HG02571 (cell line): ENCODE measurements at regions not wholly inside any gene's neighbourhood (a gene's known extent, or its start where the extent isn't known, plus 50 kb on each side); places are given as distances from the start of the nearest gene placed in this dataset.

Source experiments
- ATAC-seq: cut with Tn5 transposase; IDR thresholded peaks from one replicate; pipeline ENCODE4 v1.9.1; 2021; ENCODE audit warnings: mild to moderate bottlenecking, moderate library complexity; ENCODE audit not compliant: unreplicated experiment

GRCh38 chr2:145021962-145022665 lies 502.2 kb upstream of the ZEB2 start:
- no peak for ATAC-seq

DNA sequence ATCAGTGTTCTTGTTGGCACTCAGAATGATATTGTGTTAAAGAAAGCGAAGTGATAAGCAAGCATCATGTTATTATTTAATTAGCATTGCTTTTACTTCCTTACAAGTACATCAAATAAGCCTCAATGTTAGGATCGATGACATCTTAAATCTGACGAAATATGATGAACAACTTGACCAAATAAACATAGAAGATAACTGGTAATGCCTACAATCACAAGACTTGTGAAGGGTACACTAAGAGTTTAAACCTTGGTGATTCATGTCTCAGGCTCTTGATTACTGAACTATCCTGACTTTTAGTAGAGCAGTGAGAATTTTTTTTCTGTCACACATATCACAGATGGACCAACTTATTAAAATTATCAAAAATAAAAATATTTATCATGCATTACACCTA lies 500.8 kb upstream of the ZEB2 start:
- ATAC-seq, result no peak

GRCh38 chr2:145020139-145020538 lies 500.2 kb upstream of the ZEB2 start:
- no peak for ATAC-seq

DNA sequence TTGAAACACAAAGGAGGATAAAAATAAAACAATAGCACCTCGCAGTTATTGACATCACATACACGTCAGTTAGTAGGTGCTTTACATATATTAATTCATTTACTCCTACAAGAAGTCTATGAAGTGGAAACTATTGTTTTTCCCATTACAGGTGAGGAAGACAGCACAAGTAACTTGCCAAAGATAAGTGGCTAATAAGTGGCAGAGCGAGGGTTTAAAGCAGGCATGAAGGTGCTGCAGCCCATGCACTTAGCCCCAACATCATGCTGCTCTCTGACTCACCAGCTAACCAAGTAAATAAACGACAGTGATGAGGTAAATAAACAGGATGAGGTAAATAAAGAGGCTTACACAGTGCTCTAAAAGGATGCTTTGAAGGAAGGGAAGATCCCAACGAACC lies 498.6 kb upstream of the ZEB2 start:
- no peak for ATAC-seq

DNA sequence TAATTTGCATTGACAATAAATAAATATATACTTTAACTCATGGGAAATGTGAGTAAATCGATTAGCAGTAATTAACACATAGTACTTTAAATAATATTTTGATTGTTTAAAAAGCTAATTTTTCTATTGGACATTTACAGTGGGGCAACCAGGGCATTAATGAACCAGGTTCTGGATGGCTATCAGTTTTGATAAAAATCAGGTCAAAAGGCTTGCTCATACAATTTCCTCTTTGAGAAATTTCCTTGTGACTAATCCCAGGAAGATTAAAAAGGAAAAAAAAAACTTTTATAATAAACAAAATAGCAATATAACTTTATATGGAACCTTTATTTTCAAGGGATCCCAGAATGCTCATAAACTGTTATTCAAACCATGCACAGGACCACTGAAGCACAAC lies 497.2 kb upstream of the ZEB2 start:
- ATAC-seq, result no peak

- ATAC-seq, result no peak
Measured at GRCh38 chr2:145016711-145017110, 496.8 kb upstream of the ZEB2 start.

- no peak for ATAC-seq
Measured at GRCh38 chr2:145015561-145015960, 495.6 kb upstream of the ZEB2 start.

GRCh38 chr2:145012806-145013205 lies 492.9 kb upstream of the ZEB2 start:
- ATAC-seq, result no peak

DNA sequence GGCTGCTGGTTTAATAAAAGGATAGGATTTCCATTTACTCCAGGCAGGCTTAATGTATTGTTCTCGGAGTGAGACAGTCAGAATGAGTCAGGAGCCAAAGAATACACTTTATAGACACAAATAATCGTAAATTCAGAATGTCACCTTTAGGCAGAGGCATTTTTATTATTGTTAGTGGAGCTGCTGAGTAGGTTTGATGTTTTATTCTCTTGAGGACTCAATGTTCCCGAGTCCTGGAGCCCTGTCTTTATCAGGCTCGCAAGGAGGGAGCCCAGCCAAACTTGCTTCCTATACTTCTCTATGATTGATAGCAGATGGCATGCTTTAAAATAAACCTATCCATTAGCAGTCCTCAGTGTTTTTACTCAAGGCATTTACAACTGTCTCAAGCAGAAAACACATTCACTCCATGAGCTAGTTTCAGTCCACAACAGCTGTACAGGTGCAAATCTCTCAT lies 492.3 kb upstream of the ZEB2 start:
- no peak for ATAC-seq

- ATAC-seq, result no peak
Measured at GRCh38 chr2:145010635-145011034, 490.7 kb upstream of the ZEB2 start.

GRCh38 chr2:145007960-145008263 lies 488.0 kb upstream of the ZEB2 start:
- ATAC-seq, result no peak

- ATAC-seq, result no peak
Measured at GRCh38 chr2:145007093-145007959, 487.4 kb upstream of the ZEB2 start.

DNA sequence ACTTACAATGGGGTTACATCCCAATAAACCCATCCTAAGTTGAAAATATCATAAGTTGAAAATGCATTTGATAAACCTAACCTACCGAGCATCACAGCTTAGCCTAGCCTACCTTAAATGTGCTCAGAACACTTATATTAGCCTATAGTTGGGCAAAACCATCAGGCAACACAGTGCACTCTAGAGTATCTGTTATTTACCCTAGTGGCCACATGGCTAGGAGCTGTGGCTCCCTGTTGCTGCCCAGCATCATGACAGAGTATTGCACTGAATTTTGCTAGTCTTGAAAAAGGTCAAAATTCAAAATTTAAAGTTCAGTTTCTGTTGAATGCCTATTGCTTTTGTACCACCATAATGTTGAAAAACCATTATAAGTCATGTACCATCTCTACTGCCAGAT lies 482.7 kb upstream of the ZEB2 start:
- no peak for ATAC-seq

DNA sequence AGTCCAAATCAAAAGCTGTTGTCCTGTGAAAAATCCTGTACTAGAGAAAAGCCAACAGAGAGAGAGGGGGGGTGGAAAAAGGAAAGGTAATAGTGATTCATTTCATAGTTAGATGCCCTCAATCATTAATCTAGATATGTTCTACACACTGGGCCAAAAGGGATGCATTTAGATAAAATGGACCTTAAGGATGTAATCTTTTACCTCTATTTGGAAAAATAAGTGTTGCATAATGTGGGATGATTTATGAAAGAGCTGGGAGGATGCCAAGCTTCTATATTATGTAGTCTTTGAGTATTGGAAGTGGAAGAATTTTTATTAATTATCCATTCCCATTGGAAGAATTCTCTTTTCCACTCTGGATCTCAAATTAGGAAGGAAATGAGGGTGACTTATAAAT lies 480.5 kb upstream of the ZEB2 start:
- ATAC-seq, result no peak

DNA sequence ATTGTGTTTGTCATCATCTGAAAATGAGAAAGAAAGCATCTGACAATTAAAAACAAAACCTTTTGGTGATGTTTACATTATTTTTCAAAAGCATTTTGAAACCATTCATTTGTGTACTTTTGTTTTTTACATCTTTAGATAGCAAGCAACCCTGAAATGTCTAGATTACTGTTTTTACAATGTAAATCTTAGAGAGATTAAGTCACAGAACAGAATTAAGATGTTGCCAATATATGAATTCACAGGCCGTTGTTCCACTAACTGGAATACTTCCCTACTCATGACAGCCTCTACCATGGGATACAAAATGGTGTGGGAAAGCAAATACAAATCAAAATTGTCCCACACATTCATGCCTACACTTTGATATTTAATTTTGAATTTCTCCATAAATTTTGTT lies 480.0 kb upstream of the ZEB2 start:
- ATAC-seq, result no peak

DNA sequence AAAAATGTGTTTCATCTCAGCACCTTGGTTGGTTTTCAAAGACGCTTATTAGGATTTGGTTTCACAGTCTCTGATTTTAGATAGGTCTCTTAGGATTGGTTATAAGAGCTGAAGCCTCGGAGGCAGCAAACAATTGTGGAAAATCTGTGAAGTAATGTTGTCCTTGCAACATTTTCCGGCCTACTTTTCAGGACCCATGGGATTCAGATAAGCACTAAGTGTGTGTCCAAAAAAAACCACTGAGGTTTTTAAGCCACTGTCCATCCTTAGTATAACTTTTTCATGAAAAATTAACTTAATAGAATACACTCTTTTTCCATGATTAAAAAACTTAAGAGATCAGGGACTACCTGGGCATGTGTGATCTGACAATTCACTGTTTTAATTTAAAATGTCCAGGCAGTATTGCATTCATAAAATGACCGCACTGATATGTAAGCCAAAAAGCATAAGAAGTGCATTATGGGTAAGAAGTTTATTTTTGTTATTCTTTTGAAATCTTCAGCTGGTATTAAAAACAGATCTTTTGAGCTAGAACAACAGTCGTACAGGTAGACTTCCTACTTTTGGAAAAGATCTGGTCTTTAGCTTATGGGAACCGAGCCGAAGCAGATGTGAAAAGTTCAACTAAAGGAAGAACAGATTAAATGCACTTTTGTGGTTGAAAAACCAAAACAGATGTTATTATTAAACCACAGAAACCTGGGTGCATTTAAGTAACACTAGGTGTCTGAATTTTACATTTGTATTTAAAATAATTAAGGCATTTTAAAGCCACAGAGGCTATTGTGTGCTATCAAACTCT lies 479.4 kb upstream of the ZEB2 start:
- ATAC-seq, result no peak

- ATAC-seq, result no peak
Measured at GRCh38 chr2:144998435-144998834, 478.5 kb upstream of the ZEB2 start.

DNA sequence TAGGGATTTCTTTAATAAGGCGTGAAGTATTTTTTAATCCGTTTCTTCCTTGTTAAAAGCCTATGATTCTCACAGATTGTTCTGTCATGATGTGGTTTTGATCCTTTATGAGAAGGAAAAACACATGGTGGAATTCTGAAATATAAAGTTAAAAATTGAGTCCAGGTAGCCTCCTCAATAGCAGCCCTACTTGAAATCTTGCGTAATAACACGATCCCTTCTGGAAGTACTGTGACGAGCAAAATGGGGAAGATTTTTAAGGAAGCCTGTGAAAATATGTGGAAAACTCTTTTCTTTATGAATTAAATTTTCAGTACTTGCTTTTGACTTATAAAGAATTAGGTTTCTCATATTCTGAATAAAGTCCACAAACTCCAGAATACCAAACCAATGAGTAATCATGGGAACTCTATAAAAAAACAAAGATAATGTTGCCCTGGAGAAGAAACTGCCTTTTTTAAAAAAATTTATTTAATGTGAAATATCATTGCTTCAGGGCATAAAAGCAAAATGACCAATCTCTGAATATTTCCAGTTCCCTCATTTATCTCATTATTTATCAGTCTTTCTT lies 476.4 kb upstream of the ZEB2 start:
- ATAC-seq, result no peak

GRCh38 chr2:144995482-144995881 lies 475.6 kb upstream of the ZEB2 start:
- ATAC-seq, result no peak

GRCh38 chr2:144990661-144991060 lies 470.7 kb upstream of the ZEB2 start:
- ATAC-seq, result no peak

DNA sequence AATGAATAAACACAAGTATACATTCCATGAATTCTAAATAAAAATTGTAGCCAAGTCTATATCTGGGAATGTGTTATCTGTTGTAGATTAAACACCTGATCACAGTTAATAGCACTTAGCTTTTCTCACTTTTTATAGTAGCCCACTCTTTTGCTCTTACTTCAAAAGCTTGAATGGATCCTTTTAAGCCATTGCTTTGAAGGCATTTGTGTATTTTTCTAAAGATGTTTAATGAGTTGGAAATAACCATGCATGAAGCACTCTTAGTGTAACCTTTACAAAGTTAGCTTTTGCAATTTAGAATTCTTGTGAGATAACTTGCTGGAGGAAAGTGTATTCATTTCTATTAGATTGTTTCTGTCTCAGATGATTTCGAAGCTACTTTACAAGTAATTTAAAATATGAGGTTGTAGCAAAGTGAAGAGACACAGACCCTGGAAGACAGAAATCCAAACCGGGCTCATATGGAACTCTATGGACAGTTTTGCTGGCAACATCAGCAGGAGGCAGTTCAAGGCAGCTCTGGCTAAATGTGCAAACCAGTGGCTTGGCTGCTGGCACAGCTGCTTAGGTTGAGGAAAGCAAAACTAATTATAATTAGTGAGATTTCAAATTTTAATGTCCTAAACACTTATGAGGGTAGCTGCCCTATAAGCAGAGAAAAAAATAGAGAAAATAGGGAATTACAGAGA lies 469.8 kb upstream of the ZEB2 start:
- no peak for ATAC-seq
